Vagina (tissue), 2 donors: ENCODE measurements at regions not wholly inside any gene's neighbourhood (a gene's known extent, or its start where the extent isn't known, plus 50 kb on each side); places are given as distances from the start of the nearest gene placed in this dataset.
A peak's percentile ranks its signal among the peaks of the same experiment; 100 is the strongest.

Experiments
- DNase-seq, 2 donors: peaks; one replicate each; pipeline ENCODE4 v3.0.0-alpha.2; 2017; ENCODE audit errors: extremely low spot score in 2 of 2
- H3K27ac ChIP-seq: fragments of 200-600 bp; sonication (generic); one replicate; pipeline ENCODE4 v1.5.1; 2019
- H3K27me3 ChIP-seq: fragments of 200-600 bp; sonication (generic); one replicate; pipeline ENCODE4 v1.5.1; 2019
- H3K36me3 ChIP-seq, 2 donors: fragments of 200-600 bp; sonication (generic); one replicate each; pipeline ENCODE4 v1.5.1; 2017 to 2019
- H3K4me1 ChIP-seq: fragments of 200-600 bp; sonication (generic); one replicate; pipeline ENCODE4 v1.5.1; 2019
- H3K4me3 ChIP-seq, 2 donors: fragments of 200-600 bp; sonication (generic); 1 replicate in 1 of 2; 2 replicates in 1 of 2; pipeline ENCODE4 v1.5.1; 2016 to 2019
- H3K9me3 ChIP-seq: fragments of 200-600 bp; sonication (generic); one replicate; pipeline ENCODE4 v1.5.1; 2019
- CTCF ChIP-seq, 3 experiments: fragments of 450-650 bp in 2 of 3; fragments of 200-600 bp in 1 of 3; sonication (generic) in 1 of 3; IDR thresholded peaks; one replicate each; pipeline ENCODE4 v1.5.1; 2017 to 2019; ENCODE audit warnings: antibody characterized with exemption in 3 of 3, mild to moderate bottlenecking in 2 of 3, moderate library complexity in 2 of 3
- POLR2A ChIP-seq, 2 donors: fragments of 450-650 bp; IDR thresholded peaks; one replicate each; pipeline ENCODE4 v1.6.1; 2017; ENCODE audit warnings: antibody characterized with exemption in 2 of 2, mild to moderate bottlenecking in 2 of 2, moderate library complexity in 2 of 2
- POLR2AphosphoS5 ChIP-seq, 2 donors: sonication (generic); formaldehyde crosslinking; IDR thresholded peaks; one replicate each; pipeline ENCODE4 v1.9.0; 2017; ENCODE audit warnings: antibody characterized with exemption in 2 of 2, mild to moderate bottlenecking in 2 of 2, low read depth in 1 of 2; ENCODE audit not compliant: insufficient read depth in 1 of 2
- intact Hi-C: fragments of 100-400 bp; cut with DNase I; formaldehyde crosslinking; loops from one replicate; pipeline ENCODE4 v1.15.1; 2023

- TF ChIP-seq POLR2A (IDR thresholded peaks at IDR 0.05) = no peak
- no peak for TF ChIP-seq CTCF (IDR thresholded peaks at IDR 0.05)
- TF ChIP-seq POLR2AphosphoS5 (IDR thresholded peaks at IDR 0.05; ENCODE audit: insufficient read depth in 1 of 2, low read depth in 1 of 2) = no peak
- Histone ChIP-seq H3K27ac (no peak overlapping the region), H3K9me3 (no peaks in the 10 kb centered on the region), H3K4me1 (no peaks in the 10 kb centered on the region), H3K36me3 (no peaks in the 10 kb centered on the region), H3K27me3 (no peaks in the 10 kb centered on the region), H3K4me3 (no peak overlapping the region)
- intact Hi-C loops = no loop called here
- no peak for DNase-seq
Observed at GRCh38 chr1:235019471-235019870, 109.2 kb downstream of the TOMM20 start.

DNA sequence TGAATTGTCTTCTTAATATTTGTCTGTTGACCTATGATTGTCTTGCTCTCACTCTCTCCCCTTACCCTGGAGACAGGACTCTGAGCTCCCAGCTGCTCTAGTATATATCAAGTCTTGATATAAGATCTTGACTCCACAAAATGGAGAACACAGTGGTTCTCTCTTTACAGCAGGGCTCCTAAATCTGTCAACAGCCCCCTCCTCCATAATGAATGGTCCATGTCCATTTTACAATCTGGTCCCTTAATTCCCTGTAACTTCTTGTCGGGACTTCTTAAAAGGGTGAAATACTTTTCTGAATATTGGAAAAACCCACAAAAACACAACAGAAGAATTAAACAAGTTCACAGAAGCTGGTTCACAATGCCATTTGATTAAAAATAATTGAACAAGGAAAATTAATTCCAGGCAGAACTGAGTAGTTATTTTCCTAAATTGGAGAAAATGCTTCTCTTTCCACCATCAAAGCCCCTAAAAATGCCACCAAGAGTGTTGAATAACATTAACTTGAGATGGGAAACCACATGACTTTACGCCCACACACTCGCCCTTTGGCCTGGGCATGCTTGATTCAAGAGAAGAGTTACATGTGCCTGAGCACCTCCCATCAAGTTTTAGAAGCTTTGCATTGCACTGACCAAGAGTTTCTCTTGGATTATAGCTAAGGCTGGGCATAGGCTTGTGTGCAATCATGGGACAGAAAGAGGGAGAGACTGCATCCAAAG lies 109.8 kb downstream of the TOMM20 start:
- TF ChIP-seq POLR2AphosphoS5 (IDR thresholded peaks at IDR 0.05; ENCODE audit: insufficient read depth in 1 of 2, low read depth in 1 of 2) = no peak
- TF ChIP-seq CTCF (IDR thresholded peaks at IDR 0.05) = no peak
- TF ChIP-seq POLR2A (IDR thresholded peaks at IDR 0.05) = no peak
- no peak overlapping the region for H3K4me3 ChIP-seq
- H3K27ac ChIP-seq = no peak overlapping the region

GRCh38 chr1:235018161-235018560 lies 110.5 kb downstream of the TOMM20 start:
- no peaks in the 10 kb centered on the region for H3K4me1 ChIP-seq
- intact Hi-C loops = no loop called here
- DNase-seq = peak in 1 of 2 donors; percentile 74
- TF ChIP-seq CTCF (IDR thresholded peaks at IDR 0.05) (no peak), POLR2AphosphoS5 (IDR thresholded peaks at IDR 0.05; ENCODE audit: insufficient read depth in 1 of 2, low read depth in 1 of 2) (no peak), POLR2A (IDR thresholded peaks at IDR 0.05) (no peak)
- no peaks in the 10 kb centered on the region for H3K36me3 ChIP-seq
- H3K9me3 ChIP-seq = no peaks in the 10 kb centered on the region
- no peak overlapping the region for H3K4me3 ChIP-seq
- no peak overlapping the region for H3K27ac ChIP-seq
- H3K27me3 ChIP-seq = no peaks in the 10 kb centered on the region

More for the DNA sequence above, 109.8 kb downstream of the TOMM20 start:
- no peak for DNase-seq
- intact Hi-C loops = no loop called here
- no peaks in the 10 kb centered on the region for H3K27me3 ChIP-seq
- H3K9me3 ChIP-seq = no peaks in the 10 kb centered on the region
- no peaks in the 10 kb centered on the region for H3K36me3 ChIP-seq
- no peaks in the 10 kb centered on the region for H3K4me1 ChIP-seq

- Histone ChIP-seq H3K27ac (no peak overlapping the region), H3K27me3 (no peaks in the 10 kb centered on the region), H3K4me3 (no peak overlapping the region), H3K36me3 (no peaks in the 10 kb centered on the region), H3K9me3 (no peaks in the 10 kb centered on the region), H3K4me1 (peaks cover 2% of the 10 kb centered on the region)
- no peak for DNase-seq
- intact Hi-C loops = no loop called here
- TF ChIP-seq POLR2A (IDR thresholded peaks at IDR 0.05) = no peak
- TF ChIP-seq CTCF (IDR thresholded peaks at IDR 0.05) = no peak
- no peak for TF ChIP-seq POLR2AphosphoS5 (IDR thresholded peaks at IDR 0.05; ENCODE audit: insufficient read depth in 1 of 2, low read depth in 1 of 2)
Observed at GRCh38 chr1:235017719-235018118, 110.9 kb downstream of the TOMM20 start.

GRCh38 chr1:235017191-235017590 lies 111.4 kb downstream of the TOMM20 start:
- Histone ChIP-seq H3K4me3 (no peak overlapping the region), H3K9me3 (no peaks in the 10 kb centered on the region), H3K4me1 (peaks cover 7% of the 10 kb centered on the region), H3K27me3 (no peaks in the 10 kb centered on the region), H3K36me3 (no peaks in the 10 kb centered on the region), H3K27ac (no peak overlapping the region)
- no peak for DNase-seq
- intact Hi-C loops = no loop called here
- TF ChIP-seq POLR2AphosphoS5 (IDR thresholded peaks at IDR 0.05; ENCODE audit: insufficient read depth in 1 of 2, low read depth in 1 of 2) (no peak), POLR2A (IDR thresholded peaks at IDR 0.05) (no peak), CTCF (IDR thresholded peaks at IDR 0.05) (no peak)
